Activated naive CD4-positive, alpha-beta T cell treated with anti-CD3 and anti-CD28 coated beads, Interleukin-2, amount 10 ng/mL, durations not matched to agents 7 days and 5 days (primary cell): ENCODE measurements at regions not wholly inside any gene's neighbourhood (a gene's known extent, or its start where the extent isn't known, plus 50 kb on each side); places are given as distances from the start of the nearest gene placed in this dataset.

ENCODE experiments used
- CTCF ChIA-PET: fragments of 350-600 bp; sonication (Branson Sonifier 250); formaldehyde crosslinking; loops from one replicate; lab custom pipeline; 2021; ENCODE audit warnings: antibody characterized with exemption; lab: Charles Lee
- DNase-seq: peaks from one replicate; pipeline ENCODE4 v3.0.0-alpha.2; 2020
- H3K27ac Mint-ChIP-seq: one replicate; pipeline ENCODE4 v1.8.0; 2021; ENCODE audit warnings: mild to moderate bottlenecking, moderate library complexity, mixed read lengths
- H3K27me3 Mint-ChIP-seq: one replicate; pipeline ENCODE4 v1.8.0; 2021; ENCODE audit warnings: mild to moderate bottlenecking, mixed read lengths
- H3K36me3 Mint-ChIP-seq: one replicate; pipeline ENCODE4 v1.8.0; 2021; ENCODE audit warnings: mixed read lengths
- H3K4me1 Mint-ChIP-seq: one replicate; pipeline ENCODE4 v1.8.0; 2021; ENCODE audit warnings: mixed read lengths
- H3K4me3 Mint-ChIP-seq: one replicate; pipeline ENCODE4 v1.8.0; 2021; ENCODE audit warnings: mild to moderate bottlenecking, moderate library complexity, mixed read lengths
- H3K9me3 Mint-ChIP-seq: one replicate; pipeline ENCODE4 v1.8.0; 2021; ENCODE audit warnings: mixed read lengths

DNA sequence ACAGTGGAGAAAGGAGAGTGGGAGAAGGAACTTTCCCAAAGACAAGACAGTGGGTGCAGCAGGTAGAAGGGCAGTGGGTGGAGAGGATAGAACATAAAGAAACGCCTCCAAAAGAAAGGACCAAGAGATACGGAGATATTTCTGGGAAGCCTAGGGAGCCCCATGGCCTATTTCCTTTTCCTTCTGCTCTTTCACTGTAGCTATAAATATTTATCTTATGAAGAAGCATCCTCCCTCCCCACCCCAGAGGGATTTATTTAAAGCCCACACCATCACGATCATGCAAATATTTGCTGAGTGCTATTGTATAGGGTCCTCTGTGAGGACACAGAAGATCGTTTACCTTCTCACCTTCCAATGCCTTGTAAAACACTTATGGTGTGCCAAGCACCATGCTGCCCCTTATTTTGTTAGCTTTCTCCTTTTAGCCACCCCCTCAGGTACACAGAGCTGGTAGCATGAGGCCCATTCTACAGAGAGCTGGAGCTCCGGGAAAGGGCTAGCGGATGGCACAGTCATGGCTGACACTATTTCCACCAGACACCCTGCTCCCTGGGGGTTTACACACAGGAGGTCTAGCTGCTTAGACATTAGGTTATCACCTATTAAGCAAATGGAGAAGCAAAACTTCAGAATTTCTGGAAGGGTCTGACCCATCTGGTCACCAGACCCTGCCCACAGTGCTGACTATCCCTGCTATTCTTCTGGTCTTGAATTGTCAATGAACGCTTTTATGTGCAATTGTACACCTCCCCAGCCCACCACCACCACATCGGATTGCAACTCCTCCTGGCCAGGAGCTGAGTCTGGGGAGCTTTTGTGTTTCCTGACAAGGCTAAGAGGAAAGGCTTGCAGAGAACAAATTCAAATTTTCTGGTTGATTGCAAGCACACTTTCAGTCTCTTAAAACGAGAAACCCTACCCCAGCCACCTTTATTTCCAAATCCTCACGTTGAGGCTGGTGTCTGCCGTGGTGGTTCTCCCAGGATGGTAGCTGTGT, 91.8 kb upstream of the KLF7 start:
- Mint-ChIP-seq H3K4me1 (no peaks in the 10 kb centered on the region), H3K9me3 (no peaks in the 10 kb centered on the region), H3K36me3 (no peaks in the 10 kb centered on the region), H3K27ac (no peak overlapping the region), H3K4me3 (no peak overlapping the region), H3K27me3 (peaks cover 19% of the 10 kb centered on the region)
- CTCF ChIA-PET = interaction anchor here (0.8 to 1.4 kb wide), 3 partner anchors 18 to 211 kb away, joined by 3 to 4 read pairs (median 3); no protein-coding TSS in a partner anchor
- no peak for DNase-seq

DNA sequence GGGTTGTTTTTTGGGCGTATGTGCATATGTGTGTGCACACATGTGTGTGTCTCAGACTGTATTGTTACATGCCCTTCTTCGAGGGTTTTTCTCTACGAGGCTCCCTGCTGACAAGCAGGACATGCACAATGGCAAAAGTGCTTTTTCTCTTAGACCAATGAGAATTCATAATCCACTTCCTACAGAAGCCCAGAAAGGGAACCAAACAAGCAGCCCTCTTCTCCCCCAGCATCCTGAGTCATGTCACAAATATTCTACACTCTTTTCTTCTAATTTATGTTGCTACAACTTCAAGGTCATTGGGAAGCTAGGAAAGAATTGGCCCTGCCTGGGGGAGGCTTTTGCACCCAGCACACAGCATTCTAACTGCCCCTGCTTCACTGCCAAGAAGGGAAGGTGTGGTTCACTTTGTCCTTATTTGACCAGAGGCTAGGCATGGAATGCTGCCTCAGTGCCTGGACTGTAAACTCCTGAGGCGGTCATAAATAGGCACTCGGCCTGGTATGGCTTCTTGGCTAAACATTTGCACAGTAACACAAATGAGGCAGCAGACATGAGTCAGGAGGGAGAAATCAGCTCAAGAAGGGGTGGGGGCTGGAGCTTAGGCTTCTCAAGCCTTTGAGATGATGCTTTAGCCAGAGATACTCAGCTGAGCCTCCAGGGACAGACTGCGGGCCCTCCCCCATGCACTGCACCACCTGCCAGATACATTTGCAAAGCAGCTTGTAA, 92.7 kb upstream of the KLF7 start:
- H3K9me3 Mint-ChIP-seq = no peaks in the 10 kb centered on the region
- H3K4me1 Mint-ChIP-seq = no peaks in the 10 kb centered on the region
- no peak overlapping the region for H3K27ac Mint-ChIP-seq
- DNase-seq = no peak
- H3K27me3 Mint-ChIP-seq = peaks cover 19% of the 10 kb centered on the region
- no peaks in the 10 kb centered on the region for H3K36me3 Mint-ChIP-seq
- CTCF ChIA-PET = interaction anchor here (0.8 to 1.4 kb wide), 3 partner anchors 19 to 211 kb away, joined by 3 to 4 read pairs (median 3); no protein-coding TSS in a partner anchor
- H3K4me3 Mint-ChIP-seq = no peak overlapping the region

DNA sequence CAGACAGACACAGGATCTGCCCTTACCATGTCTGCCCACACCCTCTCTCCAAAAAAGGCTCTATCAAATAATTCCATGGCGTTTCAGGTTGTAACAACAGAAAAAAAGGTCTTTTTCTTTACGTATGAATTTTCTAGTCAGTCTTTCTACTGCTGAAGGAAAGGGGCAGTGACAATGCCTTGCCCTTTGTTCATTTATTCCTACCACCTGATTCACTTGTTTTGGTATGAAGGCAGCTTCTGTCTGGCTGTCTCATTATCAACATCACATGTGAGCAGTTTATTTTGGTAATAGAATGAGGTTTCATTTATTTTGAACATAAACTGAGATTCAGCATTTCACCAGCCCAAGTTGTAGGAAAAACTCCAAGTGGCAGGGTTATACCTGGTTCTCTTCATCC, 94.3 kb upstream of the KLF7 start:
- no peak for DNase-seq
- no peaks in the 10 kb centered on the region for H3K36me3 Mint-ChIP-seq
- no peaks in the 10 kb centered on the region for H3K9me3 Mint-ChIP-seq
- CTCF ChIA-PET = no interaction called here
- H3K4me3 Mint-ChIP-seq = no peak overlapping the region
- H3K27ac Mint-ChIP-seq = no peak overlapping the region
- peaks cover 14% of the 10 kb centered on the region for H3K27me3 Mint-ChIP-seq
- no peaks in the 10 kb centered on the region for H3K4me1 Mint-ChIP-seq

DNA sequence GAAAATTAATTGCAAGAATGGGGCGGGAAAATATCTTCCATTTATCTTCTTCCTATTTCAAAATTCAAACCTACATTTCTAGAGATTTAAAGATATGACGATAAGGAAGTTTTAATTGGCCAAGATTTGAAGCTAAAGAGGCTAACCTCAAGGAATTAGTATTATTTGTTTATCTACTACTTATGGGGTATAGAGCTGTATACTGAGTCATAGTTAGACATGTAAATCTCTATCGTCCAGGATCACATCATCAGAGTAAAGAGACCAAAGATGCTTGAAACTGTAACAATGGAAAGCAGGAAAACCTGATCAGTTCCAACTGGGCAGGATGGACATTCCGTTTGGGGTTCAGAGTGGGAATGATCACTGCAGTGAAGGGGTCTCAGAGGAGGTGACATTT, 95.2 kb upstream of the KLF7 start:
- CTCF ChIA-PET = interaction anchor here (1.4 kb wide), 1 partner anchor 212 kb away, joined by 3 read pairs; no protein-coding TSS in a partner anchor
- no peak for DNase-seq
- H3K9me3 Mint-ChIP-seq = no peaks in the 10 kb centered on the region
- H3K27me3 Mint-ChIP-seq = peaks cover 8% of the 10 kb centered on the region
- H3K4me1 Mint-ChIP-seq = peaks cover 2% of the 10 kb centered on the region
- no peak overlapping the region for H3K4me3 Mint-ChIP-seq
- H3K27ac Mint-ChIP-seq = no peak overlapping the region
- no peaks in the 10 kb centered on the region for H3K36me3 Mint-ChIP-seq

DNA sequence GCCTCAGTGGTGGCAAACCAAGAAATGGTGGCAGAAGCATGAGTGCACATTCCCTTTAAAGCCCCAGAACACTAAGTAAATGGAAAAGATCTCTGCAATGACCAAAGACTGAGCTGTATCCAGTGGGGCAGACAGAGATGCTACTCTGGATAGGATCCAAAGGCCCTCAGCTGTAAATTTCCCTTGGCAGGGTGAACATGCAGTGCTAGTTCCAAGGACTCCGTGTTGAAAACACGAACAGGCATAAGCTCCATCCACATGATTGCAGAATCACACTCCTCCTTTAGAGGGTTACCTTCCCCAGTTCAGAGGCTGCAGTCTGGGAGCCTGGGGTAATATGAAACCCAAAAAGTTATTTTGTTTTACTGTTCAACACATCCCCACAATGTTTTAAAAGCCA, 98.6 kb upstream of the KLF7 start:
- Mint-ChIP-seq H3K4me1 (peaks cover 4% of the 10 kb centered on the region), H3K27ac (no peak overlapping the region), H3K27me3 (peaks cover 4% of the 10 kb centered on the region), H3K36me3 (no peaks in the 10 kb centered on the region), H3K9me3 (no peaks in the 10 kb centered on the region), H3K4me3 (no peak overlapping the region)
- no peak for DNase-seq
- CTCF ChIA-PET = interaction anchor here (1.1 kb wide), 1 partner anchor 20 kb away, joined by 3 read pairs; no protein-coding TSS in a partner anchor

DNA sequence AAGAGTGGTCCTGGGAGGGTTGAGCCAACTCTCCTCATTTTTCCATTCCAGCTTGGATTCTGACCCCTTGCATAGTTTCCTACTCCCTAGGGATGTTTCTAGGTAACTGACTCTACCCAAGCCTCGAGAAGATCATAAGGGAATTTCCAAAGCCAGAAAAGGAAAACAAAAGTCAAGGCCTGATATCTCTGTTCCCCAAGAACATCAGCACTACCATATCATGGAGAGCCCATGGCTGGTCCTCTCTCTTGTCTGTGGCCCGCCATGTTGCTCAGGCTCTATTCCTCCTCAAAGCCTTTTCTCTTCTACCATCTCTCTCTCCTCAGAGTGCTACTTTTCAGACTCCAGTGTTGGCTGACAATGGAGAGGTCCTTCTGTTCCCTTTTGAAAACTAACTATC, 99.6 kb upstream of the KLF7 start:
- H3K36me3 Mint-ChIP-seq = no peaks in the 10 kb centered on the region
- no peak overlapping the region for H3K27ac Mint-ChIP-seq
- peaks cover 4% of the 10 kb centered on the region for H3K27me3 Mint-ChIP-seq
- no peak for DNase-seq
- no peaks in the 10 kb centered on the region for H3K9me3 Mint-ChIP-seq
- no peak overlapping the region for H3K4me3 Mint-ChIP-seq
- CTCF ChIA-PET = interaction anchor here (1.1 kb wide), 1 partner anchor 19 kb away, joined by 3 read pairs; no protein-coding TSS in a partner anchor
- peaks cover 4% of the 10 kb centered on the region for H3K4me1 Mint-ChIP-seq

DNA sequence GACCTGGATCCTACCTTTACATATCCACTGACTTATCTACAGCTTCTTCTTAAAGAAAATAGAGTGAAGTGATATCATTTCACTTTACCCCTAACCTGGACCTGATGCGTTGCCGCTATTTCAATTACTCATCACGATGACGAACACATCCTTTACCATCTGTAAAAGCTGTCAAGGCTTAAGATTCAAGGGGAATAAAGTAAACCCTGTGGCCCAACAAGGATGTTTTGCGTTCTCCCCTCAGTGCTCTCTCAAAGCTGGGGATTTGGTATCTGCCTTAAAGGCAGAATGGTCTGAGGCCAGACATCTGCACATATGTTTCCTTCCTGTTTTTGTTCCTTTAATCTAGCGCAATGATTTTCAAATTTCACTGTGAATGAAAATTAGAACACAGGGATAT, 100.1 kb upstream of the KLF7 start:
- peaks cover 4% of the 10 kb centered on the region for H3K27me3 Mint-ChIP-seq
- H3K9me3 Mint-ChIP-seq = no peaks in the 10 kb centered on the region
- H3K4me3 Mint-ChIP-seq = no peak overlapping the region
- H3K36me3 Mint-ChIP-seq = no peaks in the 10 kb centered on the region
- no peak for DNase-seq
- H3K27ac Mint-ChIP-seq = no peak overlapping the region
- H3K4me1 Mint-ChIP-seq = peaks cover 4% of the 10 kb centered on the region
- CTCF ChIA-PET = no interaction called here

DNA sequence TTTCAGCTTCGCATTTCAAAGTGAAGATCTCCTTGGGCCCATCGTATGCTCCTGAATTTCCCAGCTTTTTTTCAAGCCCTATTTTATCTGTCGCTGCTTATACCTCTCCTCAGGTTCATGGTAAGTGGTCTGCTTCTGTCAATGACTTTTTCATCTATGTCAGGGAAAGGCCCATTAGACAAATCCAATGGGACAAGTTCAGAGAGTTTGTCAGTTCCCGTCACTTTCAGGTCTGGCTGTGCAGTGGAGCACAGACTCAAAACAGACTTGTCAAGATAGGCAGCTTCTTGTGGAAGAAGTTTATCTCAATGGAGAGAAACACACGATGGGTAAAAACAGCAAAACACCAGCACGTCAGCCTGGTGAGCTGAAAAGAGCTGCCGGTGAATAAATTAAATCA, 100.9 kb upstream of the KLF7 start:
- no peak for DNase-seq
- no peaks in the 10 kb centered on the region for H3K9me3 Mint-ChIP-seq
- H3K36me3 Mint-ChIP-seq = no peaks in the 10 kb centered on the region
- H3K27me3 Mint-ChIP-seq = peaks cover 4% of the 10 kb centered on the region
- no peak overlapping the region for H3K27ac Mint-ChIP-seq
- H3K4me3 Mint-ChIP-seq = no peak overlapping the region
- peaks cover 4% of the 10 kb centered on the region for H3K4me1 Mint-ChIP-seq
- CTCF ChIA-PET = no interaction called here

DNA sequence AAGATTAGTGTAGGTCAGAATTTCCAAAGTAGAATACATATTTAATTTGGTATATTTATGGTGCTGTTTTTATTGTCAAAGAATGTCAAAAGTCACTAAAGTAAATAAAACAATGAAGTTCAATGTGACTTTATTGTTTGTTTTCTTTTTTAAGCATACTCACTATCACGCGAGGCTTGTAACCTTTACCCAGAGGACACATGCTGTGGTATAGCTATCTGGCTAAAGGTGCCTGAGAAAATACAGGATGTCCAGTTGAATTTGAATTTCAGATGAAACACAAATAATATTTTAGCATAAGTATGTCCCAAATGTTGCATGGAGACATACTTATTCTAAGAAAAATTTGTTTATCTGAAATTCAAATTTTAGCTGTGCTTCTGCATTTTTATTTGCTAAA, 103.3 kb upstream of the KLF7 start:
- CTCF ChIA-PET = no interaction called here
- DNase-seq = no peak

DNA sequence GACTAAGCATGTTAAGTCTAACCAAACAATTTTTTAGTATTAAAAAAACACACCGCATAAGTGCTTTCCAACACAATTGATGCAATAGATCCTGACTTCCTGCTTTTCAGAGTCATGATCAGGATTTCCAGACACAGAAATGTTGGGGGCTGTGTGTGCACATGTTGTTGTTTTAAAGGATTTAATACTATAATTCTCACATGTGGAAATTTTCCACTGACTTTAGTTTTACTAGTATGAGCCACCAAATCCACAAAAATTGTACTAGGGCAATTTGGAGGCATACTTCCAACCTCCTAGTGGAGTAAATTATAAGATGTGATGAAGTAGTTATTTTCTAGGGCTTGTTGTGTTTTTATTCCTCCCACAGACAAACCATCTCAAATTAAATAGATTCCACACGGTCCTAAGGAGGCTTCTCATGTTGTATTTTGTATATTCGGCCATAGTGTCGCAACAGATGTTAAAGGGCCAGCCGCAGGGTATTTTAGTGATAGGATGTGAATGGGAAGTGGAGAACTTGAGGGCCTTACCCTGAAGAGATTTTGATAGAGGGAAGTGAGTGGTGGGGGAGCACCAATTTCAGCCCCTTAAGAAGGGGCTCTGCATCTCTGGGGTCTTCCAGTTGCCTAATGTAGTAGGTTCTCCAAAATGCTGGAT, 108.9 kb upstream of the KLF7 start:
- Mint-ChIP-seq H3K9me3 (no peaks in the 10 kb centered on the region), H3K4me3 (no peak overlapping the region), H3K4me1 (no peaks in the 10 kb centered on the region), H3K36me3 (no peaks in the 10 kb centered on the region), H3K27me3 (no peaks in the 10 kb centered on the region), H3K27ac (no peak overlapping the region)
- CTCF ChIA-PET = no interaction called here
- DNase-seq = no peak

More for the DNA sequence above, 103.3 kb upstream of the KLF7 start:
- Mint-ChIP-seq H3K27me3 (peaks cover 2% of the 10 kb centered on the region), H3K27ac (no peak overlapping the region), H3K4me3 (no peak overlapping the region), H3K9me3 (no peaks in the 10 kb centered on the region), H3K36me3 (no peaks in the 10 kb centered on the region), H3K4me1 (peaks cover 4% of the 10 kb centered on the region)

DNA sequence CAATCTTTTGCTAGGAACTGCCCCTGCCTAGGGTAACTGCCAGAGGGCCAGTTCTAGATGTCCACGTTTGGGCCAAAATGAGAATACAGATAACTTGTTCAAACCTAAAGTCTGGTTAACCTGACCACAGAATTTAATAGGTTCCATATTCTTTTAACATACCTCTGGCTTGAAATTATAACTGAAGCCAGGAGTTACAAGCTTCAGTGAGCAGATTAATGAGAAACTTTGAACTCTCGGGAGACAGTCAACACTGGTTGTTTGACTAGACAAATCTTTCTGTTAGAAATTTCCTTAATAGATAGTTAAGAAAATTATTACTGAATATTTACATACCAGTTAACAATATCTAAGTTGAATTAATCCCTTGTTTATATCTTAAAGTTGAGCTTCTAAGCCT, 110.0 kb upstream of the KLF7 start:
- Mint-ChIP-seq H3K27ac (no peak overlapping the region), H3K27me3 (no peaks in the 10 kb centered on the region), H3K9me3 (no peaks in the 10 kb centered on the region), H3K4me1 (no peaks in the 10 kb centered on the region), H3K4me3 (no peak overlapping the region), H3K36me3 (no peaks in the 10 kb centered on the region)
- DNase-seq = no peak
- CTCF ChIA-PET = no interaction called here

DNA sequence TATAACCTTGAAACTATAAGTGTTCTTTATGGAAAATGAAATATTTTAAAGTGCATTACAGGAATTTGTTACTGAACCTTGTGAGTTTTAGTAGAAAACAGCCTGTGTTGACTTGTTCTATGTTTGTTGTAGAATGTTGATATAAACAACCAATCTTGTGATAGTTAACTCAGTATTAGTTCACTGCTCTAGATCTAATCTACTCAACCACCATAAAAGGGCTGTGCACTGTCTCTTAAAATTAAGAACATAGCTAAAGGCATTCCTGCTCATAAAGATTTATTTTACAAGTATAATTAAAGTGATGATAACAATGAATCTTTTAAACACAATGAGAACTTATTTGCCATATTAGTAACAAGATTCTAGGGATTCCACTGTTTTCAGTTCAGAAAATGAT, 110.5 kb upstream of the KLF7 start:
- Mint-ChIP-seq H3K4me1 (no peaks in the 10 kb centered on the region), H3K36me3 (no peaks in the 10 kb centered on the region), H3K27ac (no peak overlapping the region)

DNA sequence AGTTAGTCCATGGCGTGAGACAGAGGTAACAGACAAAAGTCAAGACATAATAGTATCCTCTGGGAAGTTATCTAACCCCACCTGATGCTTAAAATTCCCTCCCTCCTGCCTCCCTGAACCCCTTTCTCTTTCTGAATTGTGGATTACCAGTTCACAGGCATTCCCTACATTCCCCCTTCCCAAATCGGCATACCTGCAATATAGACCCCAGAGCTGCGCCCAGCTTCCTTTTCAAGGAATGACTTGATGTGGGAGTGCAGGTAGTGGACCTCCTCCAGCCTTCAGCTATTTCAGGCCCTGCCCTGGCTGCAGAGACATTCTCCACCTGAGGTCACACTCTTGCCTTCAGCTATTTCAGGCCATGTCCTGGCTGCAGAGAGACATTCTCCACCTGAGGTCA, 111.1 kb upstream of the KLF7 start:
- Mint-ChIP-seq H3K27ac (no peak overlapping the region), H3K27me3 (no peaks in the 10 kb centered on the region), H3K4me3 (no peak overlapping the region), H3K36me3 (no peaks in the 10 kb centered on the region), H3K9me3 (peaks cover under 1% of the 10 kb centered on the region), H3K4me1 (peaks cover under 1% of the 10 kb centered on the region)
- no peak for DNase-seq
- CTCF ChIA-PET = no interaction called here

More for the DNA sequence above, 110.5 kb upstream of the KLF7 start:
- CTCF ChIA-PET = no interaction called here
- H3K9me3 Mint-ChIP-seq = no peaks in the 10 kb centered on the region
- H3K27me3 Mint-ChIP-seq = no peaks in the 10 kb centered on the region
- no peak for DNase-seq
- no peak overlapping the region for H3K4me3 Mint-ChIP-seq

DNA sequence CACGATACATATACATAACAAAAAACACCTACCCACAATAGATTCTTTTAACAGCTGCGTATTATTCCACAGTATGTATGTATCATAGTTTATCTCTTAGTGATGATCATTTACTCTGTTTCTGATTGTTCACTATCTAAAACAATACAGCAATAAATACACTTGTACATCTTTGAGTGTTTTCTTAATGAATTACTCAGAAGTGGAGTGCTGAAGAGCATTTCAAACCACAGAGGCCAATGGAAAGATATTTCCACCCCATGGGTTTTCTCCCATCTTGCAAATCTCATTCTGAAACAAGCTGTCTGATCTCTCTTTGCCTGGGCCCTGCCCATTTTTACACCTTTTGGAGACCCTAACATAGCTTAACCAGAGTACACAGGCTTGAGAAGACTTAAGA, 113.8 kb upstream of the KLF7 start:
- peaks cover 1% of the 10 kb centered on the region for H3K36me3 Mint-ChIP-seq
- no peak overlapping the region for H3K27ac Mint-ChIP-seq
- no peak overlapping the region for H3K4me3 Mint-ChIP-seq
- H3K27me3 Mint-ChIP-seq = no peaks in the 10 kb centered on the region
- DNase-seq = no peak
- H3K4me1 Mint-ChIP-seq = peaks cover 17% of the 10 kb centered on the region
- CTCF ChIA-PET = no interaction called here
- H3K9me3 Mint-ChIP-seq = peaks cover 6% of the 10 kb centered on the region
